Chondrocyte (in vitro differentiated cells): ENCODE measurements at regions not wholly inside any gene's neighbourhood (a gene's known extent, or its start where the extent isn't known, plus 50 kb on each side); places are given as distances from the start of the nearest gene placed in this dataset.

Experiments
- DNase-seq: peaks from one replicate; pipeline ENCODE4 v3.0.0; 2021; ENCODE audit warnings: mixed read lengths, low spot score
- H3K27ac Mint-ChIP-seq: one replicate; pipeline ENCODE4 v1.8.0; 2021; ENCODE audit warnings: mild to moderate bottlenecking, moderate library complexity, mixed read lengths; ENCODE audit not compliant: unreplicated experiment
- H3K27me3 Mint-ChIP-seq: 2 replicates; pipeline ENCODE4 v1.8.0; 2021; ENCODE audit warnings: low read depth, mixed read lengths
- H3K36me3 Mint-ChIP-seq: 2 replicates; pipeline ENCODE4 v1.8.0; 2021; ENCODE audit warnings: low read depth, mixed read lengths
- H3K4me1 Mint-ChIP-seq: 2 replicates; pipeline ENCODE4 v1.8.0; 2021; ENCODE audit warnings: low read depth, mild to moderate bottlenecking, mixed read lengths
- H3K4me3 Mint-ChIP-seq: one replicate; pipeline ENCODE4 v1.8.0; 2021; ENCODE audit warnings: mild to moderate bottlenecking, moderate library complexity, mixed read lengths; ENCODE audit not compliant: unreplicated experiment
- H3K9me3 Mint-ChIP-seq: 2 replicates; pipeline ENCODE4 v1.8.0; 2021; ENCODE audit warnings: low read depth, mixed read lengths
- CTCF ChIP-seq: fragments of 200-600 bp; sonication (generic); IDR thresholded peaks from 2 replicates; pipeline ENCODE4 v1.5.0; 2021; ENCODE audit warnings: antibody characterized with exemption, mild to moderate bottlenecking, moderate library complexity

DNA sequence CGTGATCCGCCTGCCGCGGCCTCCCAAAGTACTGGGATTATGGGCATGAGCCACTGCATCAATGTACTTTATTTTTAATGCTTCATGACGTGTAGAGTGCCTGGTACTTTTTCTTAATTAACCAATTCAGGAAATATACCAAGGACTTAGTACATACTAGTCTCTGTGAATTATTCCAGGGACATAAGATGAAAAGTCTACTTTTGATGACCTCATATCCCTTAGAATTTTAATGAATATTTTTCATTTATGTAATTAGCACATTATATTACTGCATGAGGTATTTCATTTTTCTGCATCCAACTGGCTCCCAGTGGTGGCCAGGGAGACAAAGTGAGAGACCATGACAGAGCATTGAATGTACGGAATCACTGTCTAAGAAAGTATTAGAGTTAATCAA, 577.7 kb upstream of the NOVA1 start:
- Mint-ChIP-seq H3K4me1 (no peaks in the 10 kb centered on the region), H3K27ac (no peak overlapping the region), H3K9me3 (peaks cover 19% of the 10 kb centered on the region), H3K4me3 (no peak overlapping the region), H3K36me3 (no peaks in the 10 kb centered on the region), H3K27me3 (no peaks in the 10 kb centered on the region)
- TF ChIP-seq CTCF: no peak
- DNase-seq: no peak

DNA sequence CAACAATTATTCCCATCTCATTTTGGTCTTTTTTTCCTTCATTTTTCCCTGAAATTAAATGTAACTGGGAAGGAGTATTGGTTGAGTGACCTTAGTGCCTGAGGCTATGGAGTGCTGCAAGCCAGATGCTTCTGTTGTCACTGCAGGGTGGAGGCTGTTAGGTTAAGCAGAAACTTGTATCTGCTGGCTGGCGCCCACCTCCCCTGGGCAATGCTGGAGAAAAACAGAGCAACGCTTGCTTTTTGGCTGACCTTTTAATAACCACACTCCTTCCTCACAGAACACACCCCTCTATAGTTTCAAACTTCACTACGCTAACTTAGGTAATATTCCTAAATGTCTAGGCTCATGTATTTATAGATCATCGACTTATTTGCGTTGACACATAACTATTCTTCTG, 583.5 kb upstream of the NOVA1 start:
- no peak for DNase-seq
- Mint-ChIP-seq H3K9me3 (peaks cover 8% of the 10 kb centered on the region), H3K4me1 (no peaks in the 10 kb centered on the region), H3K4me3 (no peak overlapping the region), H3K27ac (no peak overlapping the region), H3K27me3 (no peaks in the 10 kb centered on the region), H3K36me3 (no peaks in the 10 kb centered on the region)
- TF ChIP-seq CTCF: no peak

GRCh38 chr14:27184427-27184826, 586.6 kb upstream of the NOVA1 start:
- Mint-ChIP-seq H3K36me3 (no peaks in the 10 kb centered on the region), H3K27me3 (no peaks in the 10 kb centered on the region), H3K27ac (no peak overlapping the region), H3K4me3 (no peak overlapping the region), H3K4me1 (no peaks in the 10 kb centered on the region), H3K9me3 (peaks cover 8% of the 10 kb centered on the region)
- TF ChIP-seq CTCF: no peak
- no peak for DNase-seq

GRCh38 chr14:27186048-27186447, 588.2 kb upstream of the NOVA1 start:
- no peak for TF ChIP-seq CTCF
- no peaks in the 10 kb centered on the region for H3K4me1 Mint-ChIP-seq
- no peaks in the 10 kb centered on the region for H3K36me3 Mint-ChIP-seq
- no peak overlapping the region for H3K4me3 Mint-ChIP-seq
- no peaks in the 10 kb centered on the region for H3K27me3 Mint-ChIP-seq
- peaks cover 5% of the 10 kb centered on the region for H3K9me3 Mint-ChIP-seq
- DNase-seq: no peak
- H3K27ac Mint-ChIP-seq: no peak overlapping the region

DNA sequence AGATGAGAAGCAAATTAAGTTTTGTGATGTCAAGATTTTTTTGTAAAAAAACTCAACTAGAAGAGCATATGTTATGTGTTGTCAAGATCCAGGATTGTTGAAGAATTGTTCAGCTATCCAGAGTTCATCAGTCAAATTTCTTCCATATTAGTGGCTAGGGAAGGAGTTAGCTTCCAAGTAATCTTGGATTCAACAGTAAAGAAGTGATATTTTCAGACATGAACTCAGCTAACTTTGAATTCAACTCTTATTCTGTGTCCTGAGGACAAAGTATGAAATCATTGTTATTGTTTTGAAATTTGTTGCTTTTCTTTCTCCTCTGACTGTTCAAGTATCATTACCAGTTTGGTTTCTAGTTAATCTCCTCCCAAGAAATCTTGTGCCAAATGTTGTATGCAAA, 589.3 kb upstream of the NOVA1 start:
- Mint-ChIP-seq H3K36me3 (no peaks in the 10 kb centered on the region), H3K27ac (no peak overlapping the region), H3K4me1 (no peaks in the 10 kb centered on the region), H3K27me3 (no peaks in the 10 kb centered on the region), H3K9me3 (peaks cover 2% of the 10 kb centered on the region), H3K4me3 (no peak overlapping the region)
- DNase-seq: no peak
- TF ChIP-seq CTCF: no peak
